ENCODE measurements at regions not wholly inside any gene's neighbourhood (a gene's known extent, or its start where the extent isn't known, plus 50 kb on each side); places are given as distances from the start of the nearest gene placed in this dataset.

DNA sequence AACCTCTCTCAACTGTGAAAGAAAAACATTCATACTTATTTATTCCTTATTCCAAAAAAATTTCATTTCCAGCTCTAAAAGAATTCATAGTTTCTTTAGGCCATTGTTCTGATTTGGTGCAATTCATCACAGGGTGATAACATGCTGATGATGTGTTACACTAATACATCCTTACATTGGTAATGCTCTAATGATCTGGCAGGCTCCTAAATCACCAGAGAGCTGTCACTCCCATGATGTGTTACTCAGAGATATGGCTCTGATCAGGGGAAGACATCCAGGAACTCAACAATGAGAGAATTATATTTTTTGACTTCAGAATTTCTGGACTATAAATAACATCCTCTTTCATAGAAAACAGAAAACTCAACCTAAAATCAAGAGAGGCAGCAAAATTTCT lies 209.3 kb downstream of the CHD9NB start:
- TF ChIP-seq MTA3 (CRISPR knock-in tag; IDR thresholded peaks at IDR 0.05) (no peak), ZNF235 (CRISPR knock-in tag; IDR thresholded peaks at IDR 0.05; ENCODE audit: borderline replicate concordance) (no peak), ZNF629 (CRISPR knock-in tag; conservative IDR thresholded peaks at IDR 0.05) (no peak), DNMT1 (CRISPR knock-in tag; IDR thresholded peaks at IDR 0.05) (no peak), RAD51 (IDR thresholded peaks at IDR 0.05; ENCODE audit: borderline replicate concordance) (no peak), BRD4 (CRISPR knock-in tag; IDR thresholded peaks at IDR 0.05) (no peak), ELF4 (CRISPR knock-in tag; IDR thresholded peaks at IDR 0.05; ENCODE audit: borderline replicate concordance) (no peak), POLR2AphosphoS5 (IDR thresholded peaks at IDR 0.05; ENCODE audit: low read depth, low read length) (no peak), ZNF572 (CRISPR knock-in tag; IDR thresholded peaks at IDR 0.05) (no peak), ELF1 (CRISPR knock-in tag; IDR thresholded peaks at IDR 0.05) (no peak)
- TF ChIP-seq, protein P1, sequence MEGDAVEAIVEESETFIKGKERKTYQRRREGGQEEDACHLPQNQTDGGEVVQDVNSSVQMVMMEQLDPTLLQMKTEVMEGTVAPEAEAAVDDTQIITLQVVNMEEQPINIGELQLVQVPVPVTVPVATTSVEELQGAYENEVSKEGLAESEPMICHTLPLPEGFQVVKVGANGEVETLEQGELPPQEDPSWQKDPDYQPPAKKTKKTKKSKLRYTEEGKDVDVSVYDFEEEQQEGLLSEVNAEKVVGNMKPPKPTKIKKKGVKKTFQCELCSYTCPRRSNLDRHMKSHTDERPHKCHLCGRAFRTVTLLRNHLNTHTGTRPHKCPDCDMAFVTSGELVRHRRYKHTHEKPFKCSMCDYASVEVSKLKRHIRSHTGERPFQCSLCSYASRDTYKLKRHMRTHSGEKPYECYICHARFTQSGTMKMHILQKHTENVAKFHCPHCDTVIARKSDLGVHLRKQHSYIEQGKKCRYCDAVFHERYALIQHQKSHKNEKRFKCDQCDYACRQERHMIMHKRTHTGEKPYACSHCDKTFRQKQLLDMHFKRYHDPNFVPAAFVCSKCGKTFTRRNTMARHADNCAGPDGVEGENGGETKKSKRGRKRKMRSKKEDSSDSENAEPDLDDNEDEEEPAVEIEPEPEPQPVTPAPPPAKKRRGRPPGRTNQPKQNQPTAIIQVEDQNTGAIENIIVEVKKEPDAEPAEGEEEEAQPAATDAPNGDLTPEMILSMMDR (CRISPR knock-in tag; IDR thresholded peaks at IDR 0.05): no peak
- TF ChIP-seq, protein P2, sequence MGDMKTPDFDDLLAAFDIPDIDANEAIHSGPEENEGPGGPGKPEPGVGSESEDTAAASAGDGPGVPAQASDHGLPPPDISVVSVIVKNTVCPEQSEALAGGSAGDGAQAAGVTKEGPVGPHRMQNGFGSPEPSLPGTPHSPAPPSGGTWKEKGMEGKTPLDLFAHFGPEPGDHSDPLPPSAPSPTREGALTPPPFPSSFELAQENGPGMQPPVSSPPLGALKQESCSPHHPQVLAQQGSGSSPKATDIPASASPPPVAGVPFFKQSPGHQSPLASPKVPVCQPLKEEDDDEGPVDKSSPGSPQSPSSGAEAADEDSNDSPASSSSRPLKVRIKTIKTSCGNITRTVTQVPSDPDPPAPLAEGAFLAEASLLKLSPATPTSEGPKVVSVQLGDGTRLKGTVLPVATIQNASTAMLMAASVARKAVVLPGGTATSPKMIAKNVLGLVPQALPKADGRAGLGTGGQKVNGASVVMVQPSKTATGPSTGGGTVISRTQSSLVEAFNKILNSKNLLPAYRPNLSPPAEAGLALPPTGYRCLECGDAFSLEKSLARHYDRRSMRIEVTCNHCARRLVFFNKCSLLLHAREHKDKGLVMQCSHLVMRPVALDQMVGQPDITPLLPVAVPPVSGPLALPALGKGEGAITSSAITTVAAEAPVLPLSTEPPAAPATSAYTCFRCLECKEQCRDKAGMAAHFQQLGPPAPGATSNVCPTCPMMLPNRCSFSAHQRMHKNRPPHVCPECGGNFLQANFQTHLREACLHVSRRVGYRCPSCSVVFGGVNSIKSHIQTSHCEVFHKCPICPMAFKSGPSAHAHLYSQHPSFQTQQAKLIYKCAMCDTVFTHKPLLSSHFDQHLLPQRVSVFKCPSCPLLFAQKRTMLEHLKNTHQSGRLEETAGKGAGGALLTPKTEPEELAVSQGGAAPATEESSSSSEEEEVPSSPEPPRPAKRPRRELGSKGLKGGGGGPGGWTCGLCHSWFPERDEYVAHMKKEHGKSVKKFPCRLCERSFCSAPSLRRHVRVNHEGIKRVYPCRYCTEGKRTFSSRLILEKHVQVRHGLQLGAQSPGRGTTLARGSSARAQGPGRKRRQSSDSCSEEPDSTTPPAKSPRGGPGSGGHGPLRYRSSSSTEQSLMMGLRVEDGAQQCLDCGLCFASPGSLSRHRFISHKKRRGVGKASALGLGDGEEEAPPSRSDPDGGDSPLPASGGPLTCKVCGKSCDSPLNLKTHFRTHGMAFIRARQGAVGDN (CRISPR knock-in tag; IDR thresholded peaks at IDR 0.05): no peak
- TF ChIP-seq, protein P3, sequence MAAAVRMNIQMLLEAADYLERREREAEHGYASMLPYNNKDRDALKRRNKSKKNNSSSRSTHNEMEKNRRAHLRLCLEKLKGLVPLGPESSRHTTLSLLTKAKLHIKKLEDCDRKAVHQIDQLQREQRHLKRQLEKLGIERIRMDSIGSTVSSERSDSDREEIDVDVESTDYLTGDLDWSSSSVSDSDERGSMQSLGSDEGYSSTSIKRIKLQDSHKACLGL (CRISPR knock-in tag; IDR thresholded peaks at IDR 0.05): no peak
